GM18867 (cell line): ENCODE measurements at regions not wholly inside any gene's neighbourhood (a gene's known extent, or its start where the extent isn't known, plus 50 kb on each side); places are given as distances from the start of the nearest gene placed in this dataset.

Experiments
- ATAC-seq: cut with Tn5 transposase; IDR thresholded peaks from one replicate; pipeline ENCODE4 v1.9.1; 2021; ENCODE audit warnings: mild to moderate bottlenecking, moderate library complexity; ENCODE audit not compliant: unreplicated experiment

DNA sequence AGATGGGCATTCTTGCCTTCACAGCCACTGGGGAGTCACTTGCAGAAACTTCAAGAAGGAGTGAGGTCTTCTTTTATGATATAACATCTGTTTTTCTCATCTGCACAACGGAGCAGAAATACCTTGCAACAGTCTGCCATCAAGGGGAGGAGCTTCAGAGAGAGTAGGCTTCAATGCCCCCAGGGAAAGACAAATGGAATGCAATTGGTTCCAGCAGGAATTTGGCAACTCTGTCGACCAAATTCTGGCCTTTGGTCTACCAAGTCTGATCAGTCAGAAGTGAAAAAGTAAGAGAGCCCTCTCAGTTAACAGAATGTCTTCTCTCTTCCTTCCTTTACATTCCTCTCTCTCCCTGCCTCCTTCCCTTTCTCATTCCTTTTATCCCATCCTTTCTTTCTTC, 229.3 kb downstream of the IDS start:
- no peak for ATAC-seq

GRCh38 chrX:149274516-149275105, 230.5 kb downstream of the IDS start:
- no peak for ATAC-seq

DNA sequence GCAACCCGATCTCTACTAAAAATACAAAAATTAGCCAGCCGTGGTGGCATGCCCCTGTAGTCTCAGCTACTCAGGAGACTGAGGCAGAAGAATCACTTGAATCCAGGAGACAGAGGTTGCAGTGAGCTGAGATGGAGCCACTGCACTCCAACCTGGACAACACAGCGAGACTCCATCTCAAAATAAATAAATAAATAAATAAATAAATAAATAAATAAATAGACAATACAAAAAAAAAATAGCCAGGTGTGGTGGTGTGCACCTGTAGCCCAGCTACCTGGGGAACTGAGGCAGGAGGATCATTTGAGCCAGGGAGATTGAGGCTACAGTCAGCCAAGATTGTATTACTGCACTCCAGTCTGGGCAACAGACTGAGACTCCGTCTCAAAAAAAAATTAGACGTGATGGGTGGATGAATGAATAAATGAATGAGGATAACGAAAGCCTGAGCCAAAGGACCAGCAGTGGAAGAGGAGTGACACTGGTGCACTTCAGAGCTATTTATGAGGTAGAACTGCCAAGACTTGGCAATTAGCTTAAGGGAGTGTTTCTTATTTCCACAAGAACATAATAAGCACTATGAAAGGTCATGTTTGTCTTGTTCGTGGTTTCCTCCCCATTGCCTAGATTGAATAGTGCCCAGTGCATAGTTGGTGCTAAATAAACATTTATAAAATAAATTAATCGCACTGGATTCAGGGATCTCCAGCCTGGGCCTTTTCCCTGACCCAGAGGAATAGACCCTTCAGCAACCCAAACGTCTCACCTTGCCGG, 232.2 kb downstream of the IDS start:
- ATAC-seq: no peak

DNA sequence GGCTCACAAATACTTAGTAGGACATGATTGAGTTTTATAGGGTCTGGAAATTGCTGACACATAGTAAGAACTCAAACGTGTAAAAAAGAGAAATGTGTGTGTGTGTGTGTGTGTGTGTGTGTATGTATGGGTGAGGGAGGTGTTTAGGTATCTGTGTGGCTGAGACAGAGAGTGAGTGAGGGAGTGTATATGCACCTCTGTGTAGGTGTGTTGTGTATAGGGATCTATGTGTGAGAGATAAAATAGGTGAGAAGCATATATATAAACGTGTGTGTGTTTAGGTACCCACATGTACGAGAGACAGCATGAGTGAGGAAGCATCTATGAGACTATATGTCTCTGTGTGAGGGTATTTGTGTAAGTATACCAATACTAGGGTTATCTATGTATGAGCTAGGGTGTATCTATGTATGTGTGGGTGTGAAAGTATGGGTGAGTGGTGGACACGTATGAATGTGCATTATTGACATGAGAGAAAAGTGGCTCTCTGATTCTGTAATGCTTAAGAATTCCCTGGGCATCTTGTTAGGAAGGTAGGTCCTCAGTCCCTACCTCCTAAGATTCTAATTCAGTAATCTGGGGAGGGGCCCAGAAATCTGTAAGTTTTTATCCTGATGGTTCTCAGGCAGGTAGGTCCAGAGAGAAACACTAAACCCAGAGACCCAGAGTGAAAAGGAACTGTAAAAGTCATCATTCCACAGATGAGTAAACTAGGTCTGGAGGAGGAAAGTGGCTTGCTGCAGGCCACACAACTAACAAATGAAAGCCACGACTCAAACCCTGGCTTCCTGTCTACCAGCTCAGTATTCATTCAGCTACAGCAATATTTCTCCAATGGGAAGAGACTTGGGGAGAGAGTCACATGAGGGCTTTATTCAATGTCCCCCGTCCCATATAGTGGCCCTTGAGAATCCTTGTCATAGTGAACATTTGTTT, 237.0 kb downstream of the IDS start:
- ATAC-seq: no peak

GRCh38 chrX:149262086-149262485, 243.0 kb downstream of the IDS start:
- ATAC-seq: no peak

GRCh38 chrX:149259241-149259640, 245.9 kb downstream of the IDS start:
- no peak for ATAC-seq

- no peak for ATAC-seq
Measured at GRCh38 chrX:149255860-149256259, 249.2 kb downstream of the IDS start.

DNA sequence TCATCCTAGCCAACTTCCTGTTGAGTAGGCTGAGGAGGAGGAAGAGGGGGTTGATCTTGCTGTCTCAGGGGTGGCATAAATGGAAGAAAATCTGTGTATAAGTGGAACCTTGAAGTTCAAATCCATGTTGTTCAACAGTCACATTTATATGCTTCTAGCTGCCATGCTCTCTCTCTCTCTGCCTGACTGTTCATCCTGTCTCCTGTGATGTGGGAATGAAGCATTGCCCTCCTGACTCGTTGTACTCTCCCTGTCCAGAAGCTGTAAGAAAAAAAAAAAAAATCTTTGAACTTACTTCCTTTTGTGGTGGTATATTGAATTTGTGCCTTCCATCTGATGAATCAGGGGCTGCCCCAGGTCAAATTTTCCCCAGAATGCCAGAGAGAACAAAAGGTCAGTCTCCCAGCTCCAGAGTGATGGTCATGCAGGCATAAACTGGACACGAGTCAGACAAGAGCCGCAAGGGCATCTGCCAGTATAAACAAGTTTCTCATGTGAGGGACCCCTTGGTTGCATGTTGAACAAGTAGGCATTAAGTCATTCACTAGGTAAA, 257.0 kb downstream of the IDS start:
- ATAC-seq: no peak

GRCh38 chrX:149230689-149231088, 274.4 kb downstream of the IDS start:
- no peak for ATAC-seq

- no peak for ATAC-seq
Measured at GRCh38 chrX:149223854-149224253, 281.3 kb downstream of the IDS start.

DNA sequence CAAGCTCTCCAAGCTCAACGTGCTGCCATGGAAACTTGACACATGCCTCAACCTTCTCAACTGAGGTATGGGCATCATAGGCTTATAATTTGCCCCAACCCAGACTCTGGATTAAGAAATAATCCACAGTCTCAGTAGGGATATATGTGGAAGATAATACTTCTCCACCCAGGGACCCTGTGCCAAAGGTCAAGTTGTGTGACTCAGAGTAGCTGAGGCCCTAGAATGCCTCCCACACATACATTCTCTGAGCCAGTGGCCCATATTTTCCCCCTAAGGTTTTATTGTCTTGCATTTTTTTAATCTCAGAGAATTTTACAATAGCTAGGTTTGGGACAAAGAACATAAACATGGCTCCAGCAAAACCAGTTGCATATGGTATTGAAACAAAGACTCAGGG, 283.1 kb downstream of the IDS start:
- no peak for ATAC-seq

- ATAC-seq: no peak
Measured at GRCh38 chrX:149221230-149221629, 283.9 kb downstream of the IDS start.

DNA sequence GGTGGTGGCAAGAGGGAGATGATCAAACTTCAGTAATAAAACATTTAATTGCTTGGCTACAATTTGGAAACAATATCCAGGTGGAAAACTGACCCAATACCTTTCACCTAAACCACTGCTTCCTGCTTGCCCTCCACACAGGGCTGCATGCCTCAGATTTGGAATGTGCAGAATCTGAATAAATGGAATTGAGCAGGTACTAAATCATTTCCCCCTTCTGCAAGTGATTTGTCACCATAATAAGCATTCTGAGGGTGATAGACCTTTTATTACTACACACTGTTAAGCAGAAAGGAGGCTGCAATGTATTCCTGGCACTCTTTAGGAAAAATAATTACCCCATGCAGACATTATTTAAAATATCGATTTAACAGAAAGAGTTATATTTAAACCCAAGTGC, 291.8 kb downstream of the IDS start:
- ATAC-seq: no peak

DNA sequence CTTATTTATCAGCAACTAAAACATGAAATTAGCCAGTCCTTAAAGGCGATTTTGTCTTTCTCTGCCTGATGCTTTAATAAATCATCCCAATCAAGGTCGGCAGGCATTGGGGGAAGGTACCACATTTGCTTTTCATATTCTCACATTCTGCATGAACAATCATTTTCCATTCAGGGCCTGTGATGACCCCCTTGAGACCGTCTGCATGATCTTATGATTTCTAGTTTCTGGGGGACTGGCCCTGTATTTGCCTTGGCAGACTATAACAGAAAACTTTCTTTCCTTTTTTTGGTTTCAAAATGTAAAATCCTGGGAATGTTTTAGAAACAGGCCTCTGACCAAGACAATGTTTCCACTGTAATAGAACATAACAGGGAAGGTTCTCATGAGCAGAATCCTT, 296.8 kb downstream of the IDS start:
- no peak for ATAC-seq

GRCh38 chrX:149207518-149207917, 297.6 kb downstream of the IDS start:
- no peak for ATAC-seq

DNA sequence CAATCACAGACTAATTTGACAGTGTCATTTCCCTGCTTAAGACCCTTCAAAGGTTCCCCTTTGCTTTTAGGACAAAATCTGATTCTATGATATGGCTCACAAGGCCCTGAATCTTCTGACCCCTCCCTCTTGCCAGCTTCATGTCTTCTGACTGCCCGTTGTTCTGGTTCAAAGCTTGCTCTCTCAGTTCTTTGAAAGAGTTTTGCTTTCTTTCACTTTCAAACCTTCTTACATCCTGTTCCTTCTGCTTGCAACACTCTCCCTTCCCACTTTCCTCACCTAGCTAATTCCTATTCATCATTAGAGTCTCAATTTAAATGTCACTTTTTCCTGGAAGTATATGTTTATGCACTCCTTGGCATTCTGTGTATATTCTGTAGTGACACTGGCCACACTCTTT, 299.2 kb downstream of the IDS start:
- ATAC-seq: peak; percentile 78

DNA sequence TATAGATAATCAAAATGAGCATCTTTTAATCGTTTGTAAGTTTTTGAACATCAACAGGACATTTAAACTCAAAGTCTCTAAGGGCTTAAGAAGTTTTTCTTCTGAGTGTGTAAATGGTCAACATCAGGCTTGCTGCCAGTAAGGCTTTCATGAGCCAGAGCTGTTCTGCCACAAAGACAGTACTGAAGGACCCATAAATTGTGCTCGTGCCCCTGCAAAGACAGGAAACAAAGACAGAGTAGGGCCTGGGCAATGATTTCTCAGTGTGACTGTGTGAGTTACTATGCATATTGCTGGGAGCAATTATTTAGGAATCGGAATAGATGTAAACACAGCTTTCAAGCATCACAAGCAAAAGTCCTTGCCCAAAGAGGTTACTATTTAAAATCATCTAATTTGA, 300.0 kb downstream of the IDS start:
- no peak for ATAC-seq

- ATAC-seq: no peak
Measured at GRCh38 chrX:149199734-149200133, 305.4 kb downstream of the IDS start.

DNA sequence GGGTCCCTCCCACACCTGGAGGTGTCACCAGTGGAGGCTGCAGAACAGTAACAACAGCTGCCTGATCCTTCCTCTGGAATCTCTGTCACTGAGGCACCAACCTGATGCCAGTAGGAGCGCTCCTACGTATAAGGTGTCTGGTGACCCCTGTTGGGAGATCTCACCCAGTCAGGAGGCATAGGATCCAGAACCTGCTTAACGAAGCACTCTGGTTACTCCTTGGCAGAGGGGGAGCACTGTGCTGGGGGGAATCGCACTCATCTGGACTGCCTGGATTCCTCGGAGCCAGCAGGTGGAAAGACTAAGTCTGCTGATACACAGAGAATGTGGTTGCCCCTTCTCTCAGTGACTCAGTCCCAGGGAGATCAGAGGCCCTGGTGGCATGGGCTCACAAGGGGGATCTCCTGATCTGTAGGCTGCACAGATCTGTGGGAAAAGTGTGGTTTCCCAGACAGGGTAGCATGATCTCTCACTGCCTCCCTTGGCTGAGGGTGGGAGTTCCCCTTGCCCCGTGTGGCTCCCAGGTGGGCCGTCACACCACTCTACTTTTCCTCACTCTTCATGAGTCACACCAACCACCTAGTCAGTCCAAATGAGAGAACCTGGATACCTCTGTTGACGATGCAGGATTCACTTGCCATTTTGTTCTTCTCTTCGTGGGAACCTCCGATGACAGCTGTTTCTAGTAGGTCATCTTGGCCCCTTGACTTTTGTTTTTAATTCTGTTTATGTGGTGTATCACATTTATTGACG, 305.9 kb downstream of the IDS start:
- ATAC-seq: peak; percentile 63

DNA sequence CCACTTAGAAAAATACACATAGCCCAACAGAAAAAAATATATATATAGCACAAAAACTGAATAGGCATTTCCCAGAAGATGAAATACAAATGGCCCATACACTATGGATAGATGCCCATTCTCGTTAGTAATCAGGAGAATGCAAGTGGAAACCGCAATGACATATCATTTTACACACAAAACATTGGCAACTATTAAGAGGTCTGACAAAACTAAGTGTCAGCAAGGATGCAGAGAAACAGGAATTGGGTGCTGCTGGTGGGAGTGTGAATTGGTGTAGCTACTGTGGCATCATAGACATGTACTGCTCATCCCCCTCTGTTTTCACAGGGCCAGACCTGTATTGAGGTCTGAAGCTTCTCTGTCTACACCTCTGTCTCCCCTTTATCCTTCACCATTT, 320.0 kb downstream of the IDS start:
- ATAC-seq: no peak
